ENCODE measurements at regions not wholly inside any gene's neighbourhood (a gene's known extent, or its start where the extent isn't known, plus 50 kb on each side); places are given as distances from the start of the nearest gene placed in this dataset.

DNA sequence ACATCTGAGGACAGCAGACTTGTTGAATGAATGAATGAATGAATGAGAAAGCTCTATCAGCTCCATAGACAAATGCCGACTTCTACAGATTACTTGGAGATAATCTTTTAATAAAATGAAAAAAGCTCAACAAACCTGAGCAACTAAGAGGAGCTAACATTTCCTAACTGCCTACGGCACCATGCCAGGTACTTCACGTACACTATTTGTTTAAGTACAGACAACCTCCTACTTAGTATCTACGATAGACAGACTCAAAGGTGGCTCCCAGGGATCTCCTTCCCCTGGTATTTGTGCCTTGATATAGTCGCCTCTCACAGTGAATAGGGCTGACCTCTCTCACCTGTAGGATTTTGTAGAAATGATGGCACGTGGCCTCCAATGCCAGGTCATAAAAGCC, 412.2 kb upstream of the FAT1 start:
- no peak for FAIRE-seq

DNA sequence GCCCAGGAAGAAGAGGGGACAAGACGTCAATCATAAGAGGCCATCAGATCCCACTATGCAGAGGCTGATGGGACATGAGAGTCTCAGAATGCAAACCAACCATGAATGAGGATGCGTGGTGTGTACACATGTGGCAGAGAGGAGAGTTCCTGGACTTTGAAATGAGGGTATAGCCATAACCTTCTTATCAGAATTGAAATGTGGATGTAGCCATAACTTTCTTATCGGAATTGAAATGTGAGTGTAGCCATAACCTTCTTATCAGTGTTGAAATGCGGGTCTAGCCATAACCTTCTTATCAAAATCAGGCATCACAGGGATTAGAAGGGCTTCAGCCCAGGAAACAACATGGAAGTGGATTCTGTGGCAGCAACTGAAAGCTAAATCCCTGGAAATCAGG, 415.5 kb upstream of the FAT1 start:
- no peak for FAIRE-seq

- no peak for FAIRE-seq
Observed at GRCh38 chr4:187141101-187141500, 417.4 kb upstream of the FAT1 start.

GRCh38 chr4:187149229-187149945, 425.7 kb upstream of the FAT1 start:
- FAIRE-seq: no peak

- no peak for FAIRE-seq
Observed at GRCh38 chr4:187157380-187157958, 433.8 kb upstream of the FAT1 start.

DNA sequence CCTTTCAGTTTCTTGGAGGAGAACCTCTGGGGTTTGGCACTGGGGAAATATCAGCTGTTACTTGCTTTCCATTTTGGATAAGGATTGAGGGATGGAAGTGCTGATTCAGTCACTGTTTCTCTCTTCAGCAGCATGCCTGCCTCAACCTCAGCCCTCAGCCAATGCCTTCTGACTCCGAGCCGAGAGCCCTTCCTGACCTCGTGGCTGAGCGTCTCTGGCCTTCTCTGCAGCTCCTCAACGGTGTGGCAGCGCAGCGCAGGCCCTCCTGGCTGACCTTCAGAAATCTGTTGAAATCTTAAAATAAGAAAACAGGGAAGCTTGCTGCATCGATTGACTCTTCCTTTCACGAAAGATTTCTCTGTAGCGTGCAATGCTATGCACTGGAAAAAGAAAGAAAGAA, 434.3 kb upstream of the FAT1 start:
- no peak for FAIRE-seq

DNA sequence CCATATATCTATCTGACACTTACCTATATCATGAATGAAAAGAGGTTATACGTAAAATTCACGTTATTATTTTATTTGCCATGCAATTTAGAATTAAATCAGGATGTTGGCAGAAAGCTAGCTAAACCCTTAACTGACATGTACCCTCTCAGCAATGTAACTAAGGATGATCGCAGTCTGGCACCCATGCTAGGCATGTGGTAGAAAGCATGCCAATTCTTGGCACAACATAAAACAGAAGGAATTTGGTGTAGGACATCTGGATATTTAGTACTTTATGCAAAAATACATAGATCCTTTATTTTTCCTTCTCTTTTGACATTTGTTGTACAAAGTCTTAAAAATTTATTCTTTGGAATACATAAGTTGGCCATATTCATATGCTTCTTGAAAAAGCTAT, 436.8 kb upstream of the FAT1 start:
- no peak for FAIRE-seq

- FAIRE-seq: no peak
Observed at GRCh38 chr4:187166886-187167512, 443.3 kb upstream of the FAT1 start.

GRCh38 chr4:187171706-187172339, 448.2 kb upstream of the FAT1 start:
- FAIRE-seq: no peak

GRCh38 chr4:187172340-187172761, 448.7 kb upstream of the FAT1 start:
- no peak for FAIRE-seq

- no peak for FAIRE-seq
Observed at GRCh38 chr4:187174749-187175148, 451.1 kb upstream of the FAT1 start.

DNA sequence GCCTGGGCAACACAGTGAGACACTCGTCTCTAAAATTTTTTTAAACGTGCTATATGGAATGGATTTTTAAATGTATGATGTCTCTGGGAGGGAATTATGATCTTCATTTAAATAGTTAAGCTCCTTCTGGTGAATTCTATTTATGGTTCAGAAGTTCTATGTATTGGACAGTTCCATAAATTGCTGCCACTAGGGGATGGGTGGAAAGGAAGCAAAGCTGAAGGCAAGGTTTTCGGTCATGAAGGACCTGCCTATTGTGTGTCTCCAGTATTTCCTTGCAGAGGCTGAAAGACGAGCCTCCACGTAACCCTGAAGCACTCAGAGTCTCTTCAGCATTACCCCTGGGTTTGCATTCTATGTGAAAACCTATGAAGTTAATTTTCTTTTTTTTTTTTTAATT, 451.5 kb upstream of the FAT1 start:
- no peak for FAIRE-seq

GRCh38 chr4:187176261-187176910, 452.7 kb upstream of the FAT1 start:
- FAIRE-seq: no peak

GRCh38 chr4:187178084-187178483, 454.4 kb upstream of the FAT1 start:
- FAIRE-seq: no peak

DNA sequence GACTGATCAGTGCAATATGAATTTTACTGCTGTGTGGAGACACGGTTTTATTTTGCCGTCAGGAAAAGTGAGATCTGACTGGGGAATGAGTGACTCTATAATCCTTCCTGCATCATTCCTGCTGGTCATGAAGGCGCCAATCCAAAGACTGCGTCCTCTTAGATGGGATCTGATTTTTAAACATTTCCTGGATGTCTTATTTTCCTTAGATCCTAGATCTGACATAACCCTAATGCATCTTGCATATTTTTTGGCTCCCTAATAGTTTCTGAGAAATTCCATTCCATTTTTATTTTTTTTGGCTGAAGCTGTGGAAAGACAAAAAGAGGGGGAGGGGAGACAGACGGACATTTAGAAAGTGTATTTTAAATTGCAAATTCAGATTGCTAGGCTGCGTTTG, 454.9 kb upstream of the FAT1 start:
- no peak for FAIRE-seq

DNA sequence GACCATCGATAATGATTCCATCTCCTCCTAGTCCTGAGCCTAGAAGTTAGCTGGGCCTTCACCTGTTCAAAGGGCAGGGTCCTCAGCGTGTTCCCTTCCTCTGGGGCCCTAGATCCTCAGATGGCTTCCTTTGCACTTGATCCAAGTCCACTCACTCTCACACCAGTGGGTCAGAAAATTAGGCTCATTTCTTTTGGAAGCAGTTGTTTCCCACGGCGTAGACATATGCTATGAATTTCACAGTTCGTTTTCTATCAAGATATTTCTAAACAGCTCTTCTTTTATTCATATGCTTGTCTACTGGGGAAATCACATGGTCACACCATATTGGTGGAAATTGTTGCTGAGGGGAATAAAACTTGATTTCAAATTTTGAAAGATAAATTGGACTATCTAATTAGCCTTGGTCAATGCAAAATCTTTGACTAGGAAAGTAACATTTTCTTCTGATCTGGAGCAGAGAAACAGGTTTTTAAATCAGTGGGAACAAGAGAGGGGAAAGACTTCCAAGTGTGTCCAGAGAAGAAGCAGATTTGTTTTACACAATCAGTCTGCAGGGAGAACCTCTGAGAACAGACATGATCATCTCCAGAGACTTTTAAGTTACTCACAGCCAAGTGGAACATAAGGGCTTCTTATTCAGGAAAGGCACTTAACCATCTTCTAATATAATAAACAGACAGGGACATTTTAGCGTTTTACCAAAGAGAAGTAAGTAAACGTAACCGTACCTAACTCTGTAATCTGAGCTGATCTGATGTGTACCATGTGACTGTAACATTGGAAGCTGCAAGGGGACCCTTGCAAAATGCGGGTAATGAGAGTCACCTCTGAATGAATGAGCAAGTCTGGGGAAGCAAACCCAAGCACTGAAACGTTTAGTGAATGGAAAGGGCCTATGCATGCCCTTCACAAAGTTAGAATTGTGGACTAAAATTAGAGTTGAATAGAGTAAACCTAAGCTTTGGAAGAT, 455.7 kb upstream of the FAT1 start:
- no peak for FAIRE-seq

DNA sequence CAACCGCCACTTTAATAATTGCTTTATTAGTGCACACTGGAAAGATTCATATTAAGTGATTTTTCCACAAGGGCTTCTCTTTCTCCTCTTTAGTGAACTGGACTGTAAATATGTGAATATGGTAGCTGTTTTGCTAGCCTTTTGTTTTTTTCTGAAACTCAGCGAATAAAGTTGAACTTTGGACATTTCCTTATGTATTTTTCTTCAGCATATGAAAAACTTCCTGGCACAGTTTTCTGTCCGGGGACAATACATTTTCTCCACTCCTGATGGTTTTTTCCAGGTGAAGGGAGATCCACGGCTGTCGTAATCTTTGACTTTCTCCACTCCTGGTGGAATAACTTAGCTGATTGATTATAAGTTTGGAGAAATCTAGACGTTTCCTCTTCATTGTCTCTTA, 457.4 kb upstream of the FAT1 start:
- no peak for FAIRE-seq

- no peak for FAIRE-seq
Observed at GRCh38 chr4:187183346-187183745, 459.7 kb upstream of the FAT1 start.

DNA sequence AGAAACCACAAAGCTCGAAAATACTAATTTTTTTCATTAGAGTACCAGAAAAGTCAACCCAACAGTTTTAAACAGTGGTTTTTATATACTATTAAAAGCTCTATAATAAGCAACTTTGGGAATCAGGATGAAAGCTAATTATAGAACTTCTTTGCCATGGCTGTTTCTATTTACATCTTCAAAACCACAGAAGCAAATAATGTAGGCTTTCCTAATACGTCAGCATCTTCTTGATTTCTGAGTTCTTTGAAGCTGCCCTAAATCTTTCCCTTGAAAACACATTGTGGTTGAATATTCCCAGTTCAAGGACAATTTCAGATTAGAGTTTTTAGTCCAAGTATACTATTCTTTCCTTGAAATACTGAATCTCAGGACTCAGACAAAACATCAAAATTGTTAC, 460.2 kb upstream of the FAT1 start:
- no peak for FAIRE-seq

- no peak for FAIRE-seq
Observed at GRCh38 chr4:187184508-187184907, 460.9 kb upstream of the FAT1 start.

- FAIRE-seq: no peak
Observed at GRCh38 chr4:187188118-187188517, 464.5 kb upstream of the FAT1 start.

GRCh38 chr4:187188741-187189140, 465.1 kb upstream of the FAT1 start:
- FAIRE-seq: no peak

All from endometrium (tissue), 2 donors.